ENCODE measurements at regions not wholly inside any gene's neighbourhood (a gene's known extent, or its start where the extent isn't known, plus 50 kb on each side); places are given as distances from the start of the nearest gene placed in this dataset.
"Not testable (repeated sequence)": the region's sequence is repeated elsewhere in the genome, so short reads cannot be mapped to it uniquely, and the experiment has no call there.

- no peak for DNase-seq (ENCODE audit: low read depth)
Measured at GRCh38 chr1:178607718-178608408, 95.0 kb downstream of the TEX35 start.

- no peak for DNase-seq (ENCODE audit: low read depth)
Measured at GRCh38 chr1:178609015-178609414, 96.1 kb downstream of the TEX35 start.

- not testable (repeated sequence) for DNase-seq (ENCODE audit: low read depth)
Measured at GRCh38 chr1:178610690-178611410, 97.9 kb downstream of the TEX35 start.

- no peak for DNase-seq (ENCODE audit: low read depth)
Measured at GRCh38 chr1:178612261-178612660, 99.4 kb downstream of the TEX35 start.

GRCh38 chr1:178613271-178613945 is 100.5 kb downstream of the TEX35 start:
- no peak for DNase-seq (ENCODE audit: low read depth)

- no peak for DNase-seq (ENCODE audit: low read depth)
Measured at GRCh38 chr1:178614286-178614685, 101.4 kb downstream of the TEX35 start.

GRCh38 chr1:178619042-178619927 is 105.8 kb upstream of the RALGPS2 start:
- DNase-seq (ENCODE audit: low read depth), result no peak

GRCh38 chr1:178620584-178621475 is 104.2 kb upstream of the RALGPS2 start:
- DNase-seq (ENCODE audit: low read depth), result no peak

- no peak for DNase-seq (ENCODE audit: low read depth)
Measured at GRCh38 chr1:178621822-178622221, 103.2 kb upstream of the RALGPS2 start.

- DNase-seq (ENCODE audit: low read depth), result no peak
Measured at GRCh38 chr1:178625695-178626094, 99.3 kb upstream of the RALGPS2 start.

GRCh38 chr1:178627037-178627436 is 98.0 kb upstream of the RALGPS2 start:
- DNase-seq (ENCODE audit: low read depth), result no peak

- no peak for DNase-seq (ENCODE audit: low read depth)
Measured at GRCh38 chr1:178628637-178629251, 96.3 kb upstream of the RALGPS2 start.

- DNase-seq (ENCODE audit: low read depth), result peak; percentile 58
Measured at GRCh38 chr1:178629252-178630154, 95.5 kb upstream of the RALGPS2 start.

- DNase-seq (ENCODE audit: low read depth), result no peak
Measured at GRCh38 chr1:178630417-178630816, 94.6 kb upstream of the RALGPS2 start.

GRCh38 chr1:178632653-178633052 is 92.4 kb upstream of the RALGPS2 start:
- DNase-seq (ENCODE audit: low read depth), result no peak

- no peak for DNase-seq (ENCODE audit: low read depth)
Measured at GRCh38 chr1:178633056-178633455, 92.0 kb upstream of the RALGPS2 start.

- DNase-seq (ENCODE audit: low read depth), result no peak
Measured at GRCh38 chr1:178634445-178634844, 90.6 kb upstream of the RALGPS2 start.

- no peak for DNase-seq (ENCODE audit: low read depth)
Measured at GRCh38 chr1:178637841-178638240, 87.2 kb upstream of the RALGPS2 start.

- no peak for DNase-seq (ENCODE audit: low read depth)
Measured at GRCh38 chr1:178639326-178639725, 85.7 kb upstream of the RALGPS2 start.
